ENCODE measurements at regions not wholly inside any gene's neighbourhood (a gene's known extent, or its start where the extent isn't known, plus 50 kb on each side); places are given as distances from the start of the nearest gene placed in this dataset.

DNA sequence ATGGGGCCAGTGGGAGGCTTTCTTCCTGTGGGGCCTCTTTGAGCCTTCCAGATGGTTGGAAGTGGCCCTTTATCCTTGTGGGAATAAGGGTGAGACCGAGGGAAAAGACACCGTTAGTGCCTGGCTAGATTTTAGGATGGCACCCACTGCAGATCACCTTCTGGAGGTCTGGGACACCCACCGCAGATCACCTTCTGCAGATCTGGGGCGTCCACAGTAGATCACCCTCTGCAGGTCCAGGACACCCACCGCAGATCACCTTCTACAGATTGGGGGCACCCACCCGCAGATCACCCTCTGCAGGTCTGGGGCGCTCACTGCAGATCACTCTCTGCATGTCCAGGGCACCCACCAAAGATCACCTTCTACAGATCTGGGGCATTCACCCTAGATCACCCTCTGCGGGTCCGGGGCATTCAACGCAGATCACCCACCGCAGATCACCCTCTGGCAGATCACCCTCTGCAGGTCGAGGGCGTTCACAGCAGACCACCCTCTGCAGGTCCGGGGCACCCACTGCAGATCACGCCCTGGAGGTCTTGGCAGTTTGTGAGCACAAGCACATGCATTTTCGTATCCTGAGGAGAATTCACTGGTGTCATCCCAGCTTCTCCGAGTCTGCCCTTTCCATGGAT, 153.4 kb upstream of the TSHZ3 start:
- no peak for DNase-seq

DNA sequence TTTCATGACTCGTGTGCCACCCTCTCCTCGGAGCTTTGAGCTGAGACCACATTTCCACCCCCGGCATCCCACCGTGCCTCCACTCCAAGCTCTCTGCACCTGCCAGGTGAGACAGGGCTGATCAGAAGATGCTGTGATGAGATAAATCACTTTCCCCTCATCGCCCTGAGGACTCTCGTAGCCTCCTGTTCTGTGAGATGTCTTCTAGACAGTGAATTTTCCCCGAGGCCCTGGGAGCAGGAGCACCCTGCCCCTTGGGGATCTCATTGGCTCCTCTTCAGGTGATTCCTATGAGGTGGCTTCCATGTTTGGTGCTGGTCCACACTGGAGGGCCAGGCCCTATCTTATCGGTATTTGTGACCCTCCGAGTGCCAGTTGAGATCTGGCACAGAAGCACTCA, 154.0 kb upstream of the TSHZ3 start:
- no peak for DNase-seq

DNA sequence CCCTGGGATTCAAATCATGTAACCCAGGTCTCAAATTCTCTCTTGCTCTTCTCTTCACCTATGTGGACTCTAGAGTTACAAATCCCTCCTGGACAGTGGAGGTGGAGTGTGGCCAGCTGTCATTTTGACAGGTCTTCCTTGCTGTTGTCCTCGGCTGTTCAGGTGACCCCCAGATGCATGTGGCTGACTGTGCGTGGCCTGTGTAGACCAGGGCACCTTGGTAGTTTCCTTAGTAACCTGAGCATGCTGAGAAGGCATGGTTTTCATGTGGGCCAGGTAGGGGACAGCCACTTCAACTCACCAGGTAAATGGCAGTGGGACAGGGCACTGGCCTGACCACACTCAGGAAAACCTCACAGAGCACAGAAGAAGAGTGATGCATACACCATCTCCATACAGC, 155.0 kb upstream of the TSHZ3 start:
- no peak for DNase-seq

DNA sequence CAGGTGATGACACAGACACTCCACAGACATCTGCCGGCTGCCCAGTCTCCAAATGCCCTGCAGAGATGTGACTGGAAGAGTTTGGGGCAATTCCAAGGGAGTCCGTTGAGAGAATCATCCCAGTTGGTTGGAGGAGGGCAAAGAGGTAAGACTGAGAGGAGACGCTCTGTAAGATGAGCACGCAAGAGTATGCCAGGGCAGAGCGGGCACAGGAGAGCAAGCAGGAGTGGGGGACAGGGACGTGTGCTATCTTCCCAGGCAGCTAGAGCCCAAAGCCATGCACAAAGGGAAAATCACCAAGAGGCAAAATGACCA, 156.3 kb upstream of the TSHZ3 start:
- DNase-seq = no peak

DNA sequence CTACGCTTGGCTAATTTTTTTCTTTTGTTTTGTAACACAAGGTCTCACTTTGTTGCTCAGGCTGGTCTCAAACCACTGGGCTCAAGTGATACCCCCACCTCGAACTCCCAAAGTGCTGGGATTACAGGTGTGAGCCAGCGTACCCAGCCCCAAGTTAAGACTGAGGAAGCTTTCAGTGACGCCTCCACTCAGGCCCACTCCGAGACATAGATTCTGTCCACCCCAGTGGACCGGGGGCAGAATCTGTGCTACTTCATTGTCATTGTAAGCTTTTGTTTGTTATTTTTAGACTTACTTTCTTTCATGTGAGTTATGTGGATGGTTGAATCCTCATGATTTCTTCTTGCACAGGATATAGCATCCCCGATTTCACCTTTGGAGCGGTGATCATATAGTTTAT, 156.9 kb upstream of the TSHZ3 start:
- no peak for DNase-seq

DNA sequence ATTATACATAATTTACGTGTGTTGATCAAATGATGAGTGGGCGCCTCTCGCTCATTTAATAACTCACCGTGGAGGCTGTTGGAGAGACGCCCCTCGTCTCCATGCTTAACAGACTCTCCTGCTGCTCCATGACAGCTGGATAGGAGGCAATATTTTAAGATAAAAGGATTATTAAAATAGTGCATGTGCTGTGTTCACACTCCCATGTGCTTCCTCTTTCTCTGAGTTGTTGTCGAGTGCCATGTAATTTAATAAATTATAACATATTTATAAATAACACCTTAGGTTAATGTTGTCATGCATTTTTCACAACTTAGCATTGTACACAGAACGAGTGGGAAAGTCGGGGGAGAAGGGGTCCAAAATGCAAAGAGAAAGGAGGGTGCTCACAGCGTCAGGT, 161.4 kb upstream of the TSHZ3 start:
- no peak for DNase-seq

DNA sequence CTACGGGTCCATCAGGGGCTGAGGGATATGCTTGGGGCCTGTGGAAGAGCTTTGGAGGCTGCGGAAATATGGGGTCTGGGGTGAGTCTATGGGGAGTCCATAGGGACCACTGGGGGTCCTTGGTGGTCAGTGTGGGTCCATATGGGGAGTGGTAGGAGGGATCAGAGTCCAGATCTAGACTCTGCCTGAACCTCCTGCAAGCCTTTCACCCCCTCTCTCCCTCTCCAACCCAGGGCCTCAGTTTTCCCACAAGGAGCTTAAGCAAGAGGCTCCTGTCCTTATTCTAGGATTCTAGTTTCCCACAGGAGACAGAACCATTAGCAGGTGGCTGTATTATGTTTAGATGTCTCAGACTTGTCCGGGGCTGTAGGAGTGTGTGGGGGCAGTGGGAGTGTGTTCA, 161.9 kb upstream of the TSHZ3 start:
- no peak for DNase-seq

DNA sequence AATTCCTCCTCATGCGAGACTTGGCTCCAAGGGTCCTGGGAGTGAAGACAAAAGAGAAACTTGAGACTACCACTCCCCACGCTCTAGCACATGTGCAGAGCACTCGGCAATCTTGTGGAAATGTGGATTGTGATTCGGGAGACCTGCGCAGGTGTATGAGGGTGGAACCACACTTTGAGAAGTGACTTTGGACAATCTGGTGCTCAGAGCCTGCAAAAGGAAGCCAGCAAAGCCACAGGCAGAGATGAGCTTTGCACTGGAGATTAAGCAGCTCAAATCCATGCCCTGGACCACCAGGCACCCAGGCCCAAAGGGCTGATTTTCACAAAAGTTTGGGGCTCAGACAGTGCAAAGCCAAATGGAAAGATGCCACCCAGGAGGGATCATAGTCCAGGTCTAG, 162.5 kb upstream of the TSHZ3 start:
- DNase-seq = no peak

DNA sequence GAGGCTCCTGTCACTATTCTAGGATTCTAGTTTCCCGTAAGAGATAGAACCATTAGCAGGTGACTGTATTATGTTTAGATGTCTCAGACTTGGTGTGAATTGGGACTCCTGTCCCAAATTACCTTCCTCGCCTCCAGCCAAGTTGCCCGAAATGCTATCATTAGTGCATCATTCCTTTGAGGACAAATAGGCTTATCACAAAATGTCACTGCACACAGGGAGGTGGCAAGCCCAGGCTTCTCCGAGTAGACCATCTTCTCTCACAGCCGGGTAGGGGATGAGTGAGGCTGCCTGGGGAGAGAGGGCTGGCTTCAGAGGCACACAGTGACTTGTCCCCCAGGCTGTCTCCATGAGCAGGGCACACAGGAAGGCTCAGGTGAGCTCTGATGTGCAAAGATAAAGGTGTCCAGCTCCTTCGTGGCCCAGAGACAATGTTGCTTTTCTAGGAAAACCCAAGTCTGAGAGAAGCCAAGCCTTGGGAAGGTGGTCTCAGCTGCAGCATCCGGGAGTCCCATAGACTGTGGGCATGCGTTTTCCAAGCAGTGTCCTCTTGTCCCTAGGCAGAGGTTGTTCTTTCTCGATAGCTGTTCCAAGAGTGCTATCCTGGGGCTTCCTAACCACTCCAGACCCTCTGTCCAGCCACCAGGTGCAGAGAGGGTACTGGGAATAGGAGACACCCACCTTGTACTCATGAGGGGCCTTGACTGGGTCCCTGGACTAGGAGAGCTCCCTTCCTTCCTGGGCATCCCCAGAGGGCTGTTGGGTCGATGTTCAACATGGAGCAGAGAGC, 163.1 kb upstream of the TSHZ3 start:
- no peak for DNase-seq

DNA sequence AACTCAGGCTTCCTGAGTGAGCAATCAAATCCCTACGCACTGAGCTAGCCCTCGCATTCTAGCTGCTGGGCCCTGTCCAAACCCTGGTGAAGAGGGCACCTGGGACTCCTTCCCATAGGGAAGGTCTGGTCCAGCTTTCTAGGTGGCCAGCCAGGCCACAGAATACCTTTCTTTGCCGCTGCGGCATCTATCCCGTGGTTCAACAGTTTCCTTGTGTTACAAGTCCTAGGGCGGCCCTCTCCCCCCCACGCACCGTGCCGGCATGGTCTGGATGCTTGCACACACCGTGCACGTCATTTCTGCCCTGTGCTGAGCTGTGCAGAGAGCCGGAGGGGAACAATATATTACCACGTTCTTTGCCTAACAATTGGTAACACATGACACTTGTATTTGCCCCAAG, 164.6 kb upstream of the TSHZ3 start:
- no peak for DNase-seq

DNA sequence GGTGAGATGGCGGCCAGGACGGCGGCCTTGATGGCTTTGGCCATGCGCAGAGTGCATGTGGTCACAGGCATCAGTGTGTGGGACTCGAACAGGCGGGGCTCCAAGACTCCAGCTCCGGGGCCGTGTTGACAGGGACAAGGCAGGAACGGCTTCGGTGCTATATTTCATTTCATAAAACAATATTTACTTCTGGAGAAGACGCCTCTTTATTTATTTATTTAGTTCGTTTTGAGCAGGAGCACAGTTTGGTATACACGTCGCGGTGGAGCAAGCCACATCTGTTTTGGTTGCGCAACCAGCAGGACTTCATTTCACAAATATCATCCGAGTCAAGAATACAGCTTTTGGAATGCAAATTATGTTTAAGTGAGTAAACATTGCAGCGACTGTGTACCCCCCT, 166.7 kb upstream of the TSHZ3 start:
- no peak for DNase-seq

DNA sequence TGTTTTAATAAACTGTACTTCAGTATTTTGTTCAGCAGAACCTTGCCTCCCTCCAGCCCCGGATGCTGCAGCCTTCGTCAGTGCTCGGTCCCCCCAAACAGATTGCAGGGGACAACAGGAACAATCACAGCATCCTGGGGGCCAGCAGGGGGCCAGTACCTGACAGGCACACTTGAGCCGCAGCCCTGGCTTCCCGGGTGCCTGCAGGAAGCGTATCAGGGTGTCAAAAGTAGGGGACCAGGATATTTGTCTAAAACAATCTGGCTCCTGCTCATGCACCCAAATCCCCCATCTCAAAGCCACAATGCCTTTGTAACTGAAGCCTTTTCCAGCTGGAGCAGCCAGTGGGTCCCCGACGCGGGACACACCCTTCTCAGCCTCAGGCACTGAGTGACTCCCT, 167.5 kb upstream of the TSHZ3 start:
- no peak for DNase-seq

DNA sequence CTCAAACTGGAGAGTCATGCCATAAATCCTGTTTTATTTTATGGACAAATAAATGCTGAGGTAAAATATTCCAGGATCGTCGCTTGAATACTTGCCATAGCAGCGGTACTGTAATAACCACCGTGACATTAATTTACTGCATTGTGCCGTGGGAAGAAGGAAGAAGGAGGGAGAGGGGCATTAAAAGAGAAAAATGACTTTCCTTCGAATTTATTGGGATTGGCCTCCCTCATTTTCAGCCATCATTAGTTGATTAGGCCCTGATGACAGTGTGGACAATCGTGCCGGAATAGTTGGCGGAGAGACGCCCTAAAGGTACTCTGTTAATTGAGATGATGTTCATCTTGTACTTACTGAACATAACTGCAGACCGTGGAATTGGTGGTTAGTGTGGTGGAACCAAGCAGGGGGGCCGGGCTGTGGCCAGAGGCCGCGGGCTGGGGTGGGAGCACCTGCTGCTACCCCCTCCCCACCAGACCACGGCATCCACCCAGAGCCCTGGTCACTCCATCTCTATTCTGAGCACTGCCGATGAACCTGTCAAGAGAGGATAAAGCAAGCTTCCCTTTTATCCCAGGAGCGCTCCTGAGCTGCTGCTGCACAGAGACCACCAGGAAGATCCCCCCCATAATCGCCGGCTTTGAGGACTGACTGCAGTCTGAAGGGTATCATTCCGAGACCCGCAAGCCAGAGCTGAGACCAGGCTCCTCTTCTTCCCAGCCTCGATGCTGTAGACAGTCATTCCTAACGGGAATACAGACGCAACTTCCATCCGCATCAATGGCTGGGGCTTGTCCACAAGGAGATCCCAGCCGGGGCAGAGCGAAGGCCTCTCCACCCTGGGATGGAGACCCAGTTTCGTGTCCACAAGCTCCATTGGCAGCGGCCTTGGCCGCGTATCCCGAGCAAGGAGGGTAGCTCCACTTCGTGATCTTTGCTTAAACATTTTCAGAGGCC, 168.3 kb upstream of the TSHZ3 start:
- no peak for DNase-seq

DNA sequence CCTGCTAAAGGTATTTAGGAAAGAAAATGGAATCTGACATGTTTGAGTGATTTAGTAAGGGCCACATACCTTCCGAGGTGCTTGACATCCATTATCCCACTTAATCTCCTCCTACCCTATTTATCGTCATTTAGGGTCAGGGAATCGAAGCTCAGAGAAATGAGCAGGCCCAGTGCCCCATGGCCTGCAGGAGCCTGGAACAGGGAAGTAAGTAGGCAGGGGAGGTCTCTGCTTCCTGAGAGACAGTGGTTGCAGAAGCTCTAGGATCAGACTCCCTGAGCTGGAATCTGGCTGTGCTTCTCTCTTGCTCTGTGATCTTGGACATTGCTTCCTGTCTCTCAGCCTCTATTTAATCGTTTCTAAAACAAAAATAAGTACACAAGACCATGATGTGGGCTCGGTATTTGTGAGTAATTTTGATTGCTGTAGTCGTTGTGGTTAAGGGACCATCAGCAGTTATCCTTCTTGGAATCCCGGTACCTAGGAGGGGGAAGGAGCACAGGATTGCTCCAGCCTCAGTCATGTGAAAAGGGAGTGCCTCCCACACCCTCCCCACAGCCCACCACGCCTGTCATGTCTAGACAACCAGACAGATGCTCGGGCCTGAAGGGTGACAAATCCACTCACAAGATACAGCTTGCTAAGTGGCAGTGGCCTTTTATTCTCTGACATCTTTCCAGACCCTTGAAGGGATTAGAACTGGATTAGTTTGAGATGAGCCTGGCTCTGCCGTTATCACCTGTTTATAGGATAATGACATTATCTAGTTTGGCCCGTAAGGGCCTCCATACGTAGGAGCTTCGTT, 169.2 kb upstream of the TSHZ3 start:
- DNase-seq = no peak

DNA sequence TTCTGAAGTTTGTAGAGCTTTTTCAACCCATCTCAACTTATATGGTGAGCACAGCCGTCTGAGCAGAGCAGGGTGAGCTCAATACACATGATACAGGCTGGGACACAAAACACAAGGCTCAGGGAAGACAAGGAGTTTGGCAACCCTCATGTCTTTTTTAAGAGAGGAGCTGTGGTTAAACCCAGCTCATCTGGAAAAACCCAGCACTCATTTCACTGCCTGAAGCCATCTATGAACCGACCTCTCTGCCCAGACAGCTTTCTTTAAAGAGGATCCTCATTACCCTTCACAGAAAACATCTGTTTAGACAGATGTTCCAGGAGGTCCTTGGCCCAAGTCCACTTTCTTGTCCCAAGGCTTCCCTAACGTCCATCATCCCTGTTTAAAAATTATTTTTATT, 170.0 kb upstream of the TSHZ3 start:
- no peak for DNase-seq

DNA sequence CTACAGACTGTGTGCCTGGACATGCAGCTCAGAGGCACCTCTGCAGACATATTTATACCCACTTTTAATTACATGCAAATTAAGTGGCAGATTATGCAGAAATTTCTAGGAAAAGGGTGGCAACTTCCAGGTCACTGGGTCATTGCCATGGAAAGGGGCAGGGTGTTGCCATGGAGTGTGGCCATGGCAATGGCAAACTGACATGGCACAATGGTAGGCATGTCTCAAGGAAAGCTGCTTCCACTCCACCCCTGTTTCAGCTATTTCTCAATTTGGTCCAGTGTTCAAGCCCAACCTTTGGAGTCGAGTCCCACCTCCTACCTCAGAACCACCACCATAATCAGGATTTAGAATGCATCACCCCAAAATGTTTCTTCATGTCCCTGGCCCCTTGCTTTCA, 170.7 kb upstream of the TSHZ3 start:
- no peak for DNase-seq

DNA sequence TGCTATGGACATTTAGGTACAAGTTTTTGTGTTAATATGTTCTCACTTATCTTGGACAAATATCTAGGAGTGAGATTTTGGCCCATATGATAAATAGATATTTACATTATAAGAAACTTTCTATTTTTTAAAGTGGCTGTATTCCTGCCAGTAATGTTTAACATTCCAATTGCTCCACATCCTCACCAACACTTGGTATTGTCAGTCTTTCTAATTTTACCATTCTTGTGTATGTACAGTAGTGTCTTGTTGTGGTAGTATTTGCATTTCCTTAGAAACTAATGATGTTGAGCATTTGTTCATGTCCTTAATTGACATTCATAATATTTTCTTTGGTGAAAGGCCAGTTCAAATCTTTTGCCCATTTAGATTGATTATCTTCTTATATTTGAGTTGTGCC, 171.4 kb upstream of the TSHZ3 start:
- DNase-seq = no peak

DNA sequence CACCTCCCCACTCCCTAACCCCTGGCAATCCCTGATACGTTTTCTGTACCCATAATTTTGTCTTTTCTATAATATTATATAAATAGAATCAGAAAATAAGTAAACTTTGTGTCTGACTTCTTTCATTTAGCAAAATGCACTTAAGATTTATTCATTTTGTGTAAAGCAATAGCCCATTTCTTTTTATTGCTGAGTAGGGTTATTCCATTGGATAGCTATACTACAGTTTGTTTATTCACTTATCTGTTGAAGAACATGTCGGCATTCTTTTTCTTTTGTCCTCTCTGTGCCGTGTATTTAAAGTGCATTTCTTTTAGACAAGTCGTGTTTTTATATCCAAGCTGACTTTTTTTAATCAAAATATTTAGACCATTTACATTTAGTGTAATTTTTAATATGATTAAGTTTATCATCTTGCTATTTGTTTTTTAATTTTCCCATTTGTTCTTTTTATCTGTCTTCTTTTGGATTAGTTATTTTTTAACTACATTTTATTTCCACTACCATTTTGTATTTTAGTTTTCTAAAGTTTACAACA, 176.4 kb upstream of the TSHZ3 start:
- no peak for DNase-seq

DNA sequence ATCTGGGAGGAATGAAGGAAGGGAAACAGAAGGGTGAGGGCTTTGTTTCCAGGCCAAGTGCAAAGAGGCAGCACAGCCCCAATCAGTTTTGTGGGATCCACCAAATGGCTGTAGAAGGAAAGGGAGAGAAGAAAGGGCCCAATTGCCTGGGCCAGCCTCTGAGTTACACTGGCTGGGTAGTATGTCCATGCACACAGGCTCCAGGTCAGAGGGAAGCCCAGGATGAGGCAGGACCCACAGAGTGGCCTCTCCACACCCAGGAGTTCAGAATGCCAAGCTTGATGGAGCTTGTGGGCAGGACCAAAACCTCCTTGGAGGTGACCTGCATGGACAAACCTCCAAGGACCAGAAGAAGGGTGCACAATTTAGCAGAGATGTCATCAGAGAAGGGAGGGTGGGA, 178.2 kb upstream of the TSHZ3 start:
- DNase-seq = no peak

DNA sequence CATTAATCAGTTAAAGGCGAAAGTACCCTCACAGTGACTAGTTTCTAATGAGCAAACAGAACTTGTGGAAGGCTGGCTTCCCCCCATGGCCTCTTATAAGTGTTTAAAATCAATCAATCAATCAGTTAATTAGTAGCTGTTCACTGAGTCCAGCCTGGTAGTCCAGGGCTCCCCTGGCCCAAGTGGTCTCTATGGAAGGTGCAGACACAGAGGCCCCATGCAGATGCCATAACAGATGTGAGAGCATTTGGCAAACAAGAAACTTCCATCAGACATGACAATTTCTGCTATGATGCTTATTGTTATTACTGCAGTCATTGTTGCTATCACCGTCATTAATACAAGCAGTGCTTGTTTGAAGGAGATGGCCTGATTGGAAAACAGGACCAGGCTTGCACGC, 179.0 kb upstream of the TSHZ3 start:
- no peak for DNase-seq

DNA sequence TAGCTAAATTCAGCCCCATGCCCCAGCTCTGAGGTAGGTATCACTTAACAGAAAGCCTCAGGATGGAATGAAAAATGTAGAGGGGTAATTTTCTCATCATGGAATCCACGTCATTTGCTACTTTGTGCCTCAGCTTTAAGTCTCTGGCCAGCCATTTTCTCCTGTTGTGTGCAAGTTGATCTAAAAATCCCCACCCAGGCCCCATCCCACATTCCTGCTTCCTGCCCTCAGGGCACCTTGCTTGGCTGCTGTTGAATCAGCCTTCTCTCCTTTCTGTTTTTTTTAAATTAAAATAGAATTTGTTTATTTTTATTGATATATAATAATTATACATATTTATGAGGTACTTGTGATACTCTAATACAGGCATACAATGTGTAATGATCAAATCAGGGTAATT, 179.9 kb upstream of the TSHZ3 start:
- DNase-seq = no peak

DNA sequence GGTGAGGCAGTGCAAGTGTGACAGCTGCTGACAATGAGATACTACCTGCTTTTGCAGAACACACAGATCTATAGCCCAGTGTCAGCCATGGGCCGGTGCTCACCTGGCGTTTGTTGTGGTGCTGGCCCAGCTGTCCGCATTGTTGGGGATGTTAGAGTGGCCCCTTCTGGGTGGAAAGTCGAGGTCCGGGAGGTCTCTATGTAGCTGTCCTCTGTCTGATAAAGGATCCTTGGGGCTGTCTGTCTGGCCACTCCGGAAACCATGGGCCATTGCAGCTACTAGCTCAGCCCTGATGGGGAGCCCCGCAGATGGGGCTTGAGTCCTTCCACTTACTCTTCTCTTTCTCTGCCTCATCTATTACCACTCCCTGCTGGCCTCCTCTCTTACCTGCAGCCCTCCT, 181.5 kb upstream of the TSHZ3 start:
- DNase-seq = no peak

DNA sequence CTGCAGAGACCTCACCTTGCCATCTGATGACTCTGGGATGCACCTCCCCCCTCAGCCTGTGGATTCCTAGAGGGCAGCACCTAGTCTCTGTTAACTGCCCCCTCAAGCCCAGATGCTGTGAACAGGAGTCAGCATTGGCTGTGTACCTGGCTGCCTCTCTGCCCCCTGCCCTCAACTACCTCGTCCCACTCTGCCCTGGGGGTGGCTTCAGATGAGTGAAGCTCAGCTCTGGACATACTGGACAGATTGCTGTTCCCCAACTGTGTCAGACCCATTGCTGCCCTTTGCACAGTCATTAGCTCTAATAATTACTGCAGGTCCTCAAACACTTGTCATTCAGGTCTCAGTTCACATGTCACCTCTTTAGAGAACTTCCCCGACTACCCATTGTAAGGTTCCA, 182.1 kb upstream of the TSHZ3 start:
- no peak for DNase-seq
